Nephron (organoid): ENCODE measurements at regions not wholly inside any gene's neighbourhood (a gene's known extent, or its start where the extent isn't known, plus 50 kb on each side); places are given as distances from the start of the nearest gene placed in this dataset.
"Not testable (repeated sequence)": the region's sequence is repeated elsewhere in the genome, so short reads cannot be mapped to it uniquely, and the experiment has no call there.

Experiments used
- H3K27ac Mint-ChIP-seq, 3 experiments: 2 replicates each; pipeline ENCODE4 v1.8.0; 2020; ENCODE audit warnings: mixed read lengths in 3 of 3, mild to moderate bottlenecking in 2 of 3, moderate library complexity in 1 of 3
- H3K27me3 Mint-ChIP-seq: 2 replicates; pipeline ENCODE4 v1.8.0; 2021; ENCODE audit warnings: low read depth, mild to moderate bottlenecking, moderate library complexity, mixed read lengths
- H3K36me3 Mint-ChIP-seq: 2 replicates; pipeline ENCODE4 v1.8.0; 2020; ENCODE audit warnings: low read depth, mixed read lengths
- H3K4me1 Mint-ChIP-seq: 2 replicates; pipeline ENCODE4 v1.8.0; 2020; ENCODE audit warnings: mixed read lengths
- H3K4me3 Mint-ChIP-seq, 3 experiments: 2 replicates each; pipeline ENCODE4 v1.8.0; 2020; ENCODE audit warnings: mild to moderate bottlenecking in 3 of 3, mixed read lengths in 3 of 3, moderate library complexity in 2 of 3
- H3K9me3 Mint-ChIP-seq: 2 replicates; pipeline ENCODE4 v1.8.0; 2020; ENCODE audit warnings: mixed read lengths
- TF ChIP-seq, protein P1 (sequence below), 3 experiments: fragments of 200-600 bp; sonication (generic); IDR thresholded peaks; one replicate each; pipeline ENCODE4 v1.5.0; 2021; ENCODE audit warnings: antibody characterized with exemption in 3 of 3; ENCODE audit not compliant: unreplicated experiment in 3 of 3

DNA sequence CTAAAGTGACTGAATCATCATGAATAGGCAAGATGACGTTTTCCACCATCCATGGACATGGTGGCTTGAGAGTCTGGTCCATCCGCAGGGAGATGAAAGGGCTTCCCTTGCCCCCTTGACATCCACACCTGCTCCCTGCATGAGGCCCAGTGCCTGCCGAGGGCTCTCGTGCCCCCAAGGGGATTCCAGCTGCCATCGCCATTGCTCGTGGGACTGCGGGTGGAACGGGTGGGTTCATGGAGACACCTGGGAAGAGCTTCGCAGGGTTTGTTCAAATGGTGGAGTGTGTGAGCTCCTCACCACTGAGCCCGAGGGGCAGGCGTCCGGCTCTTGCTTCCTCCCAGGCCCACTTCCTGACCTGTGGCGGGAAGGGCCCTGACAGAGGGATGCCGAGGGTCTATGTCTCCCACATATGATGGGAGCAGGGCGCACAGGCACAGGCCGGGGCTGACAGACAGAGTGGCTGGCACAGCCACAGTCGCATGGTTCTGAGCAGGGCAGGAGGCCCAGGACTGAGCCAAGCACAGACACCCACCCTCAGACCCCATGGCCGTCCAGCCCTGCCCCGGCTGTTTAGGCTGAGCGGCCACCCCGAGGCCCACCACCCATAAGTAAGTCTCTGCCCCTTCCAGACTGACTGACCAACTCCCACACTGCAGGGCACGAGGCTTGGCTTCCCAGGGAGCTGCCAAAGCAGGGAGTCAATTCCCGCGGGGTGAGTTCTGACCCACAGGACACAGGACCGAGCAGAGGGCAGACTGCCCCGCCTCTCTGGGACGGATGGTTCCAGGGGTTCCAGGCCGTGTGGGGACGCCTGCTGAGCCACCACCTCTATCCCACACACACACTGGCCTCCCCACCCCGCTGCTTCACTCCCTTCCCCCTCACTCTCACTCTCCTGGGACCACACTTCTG lies 70.0 kb upstream of the PPP1R26 start:
- Mint-ChIP-seq H3K4me3 (no peak overlapping the region), H3K27ac (no peak overlapping the region), H3K4me1 (no peaks in the 10 kb centered on the region), H3K9me3 (no peaks in the 10 kb centered on the region), H3K27me3 (peaks cover 51% of the 10 kb centered on the region), H3K36me3 (no peaks in the 10 kb centered on the region)
- TF ChIP-seq, protein P1, sequence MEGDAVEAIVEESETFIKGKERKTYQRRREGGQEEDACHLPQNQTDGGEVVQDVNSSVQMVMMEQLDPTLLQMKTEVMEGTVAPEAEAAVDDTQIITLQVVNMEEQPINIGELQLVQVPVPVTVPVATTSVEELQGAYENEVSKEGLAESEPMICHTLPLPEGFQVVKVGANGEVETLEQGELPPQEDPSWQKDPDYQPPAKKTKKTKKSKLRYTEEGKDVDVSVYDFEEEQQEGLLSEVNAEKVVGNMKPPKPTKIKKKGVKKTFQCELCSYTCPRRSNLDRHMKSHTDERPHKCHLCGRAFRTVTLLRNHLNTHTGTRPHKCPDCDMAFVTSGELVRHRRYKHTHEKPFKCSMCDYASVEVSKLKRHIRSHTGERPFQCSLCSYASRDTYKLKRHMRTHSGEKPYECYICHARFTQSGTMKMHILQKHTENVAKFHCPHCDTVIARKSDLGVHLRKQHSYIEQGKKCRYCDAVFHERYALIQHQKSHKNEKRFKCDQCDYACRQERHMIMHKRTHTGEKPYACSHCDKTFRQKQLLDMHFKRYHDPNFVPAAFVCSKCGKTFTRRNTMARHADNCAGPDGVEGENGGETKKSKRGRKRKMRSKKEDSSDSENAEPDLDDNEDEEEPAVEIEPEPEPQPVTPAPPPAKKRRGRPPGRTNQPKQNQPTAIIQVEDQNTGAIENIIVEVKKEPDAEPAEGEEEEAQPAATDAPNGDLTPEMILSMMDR (IDR thresholded peaks at IDR 0.05; ENCODE audit: unreplicated experiment in 3 of 3), result no peak

DNA sequence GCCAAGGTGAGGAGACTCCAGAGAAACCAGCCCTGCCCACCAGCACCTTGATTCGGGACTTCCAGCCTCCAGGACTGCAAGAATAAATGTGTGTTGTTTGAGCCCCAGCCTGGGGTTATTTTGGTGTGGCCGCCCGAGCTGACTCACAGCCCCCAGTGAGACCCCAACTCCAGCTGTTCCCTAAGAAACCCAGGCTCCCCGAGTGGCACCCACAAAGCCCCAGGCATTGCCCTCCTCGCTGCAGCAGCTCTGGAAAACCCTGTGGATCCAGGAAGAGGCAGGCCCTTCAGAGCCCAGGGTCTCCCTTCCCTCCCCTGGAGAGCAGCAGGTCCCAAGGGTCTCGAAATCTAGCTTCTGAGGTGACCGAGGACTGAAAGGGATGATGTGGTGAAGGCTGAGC lies 69.2 kb upstream of the PPP1R26 start:
- no peaks in the 10 kb centered on the region for H3K4me1 Mint-ChIP-seq
- no peak overlapping the region for H3K27ac Mint-ChIP-seq
- H3K36me3 Mint-ChIP-seq, result no peaks in the 10 kb centered on the region
- TF ChIP-seq, protein P1 (IDR thresholded peaks at IDR 0.05; ENCODE audit: unreplicated experiment in 3 of 3), result no peak
- no peaks in the 10 kb centered on the region for H3K9me3 Mint-ChIP-seq
- peaks cover 49% of the 10 kb centered on the region for H3K27me3 Mint-ChIP-seq
- no peak overlapping the region for H3K4me3 Mint-ChIP-seq

DNA sequence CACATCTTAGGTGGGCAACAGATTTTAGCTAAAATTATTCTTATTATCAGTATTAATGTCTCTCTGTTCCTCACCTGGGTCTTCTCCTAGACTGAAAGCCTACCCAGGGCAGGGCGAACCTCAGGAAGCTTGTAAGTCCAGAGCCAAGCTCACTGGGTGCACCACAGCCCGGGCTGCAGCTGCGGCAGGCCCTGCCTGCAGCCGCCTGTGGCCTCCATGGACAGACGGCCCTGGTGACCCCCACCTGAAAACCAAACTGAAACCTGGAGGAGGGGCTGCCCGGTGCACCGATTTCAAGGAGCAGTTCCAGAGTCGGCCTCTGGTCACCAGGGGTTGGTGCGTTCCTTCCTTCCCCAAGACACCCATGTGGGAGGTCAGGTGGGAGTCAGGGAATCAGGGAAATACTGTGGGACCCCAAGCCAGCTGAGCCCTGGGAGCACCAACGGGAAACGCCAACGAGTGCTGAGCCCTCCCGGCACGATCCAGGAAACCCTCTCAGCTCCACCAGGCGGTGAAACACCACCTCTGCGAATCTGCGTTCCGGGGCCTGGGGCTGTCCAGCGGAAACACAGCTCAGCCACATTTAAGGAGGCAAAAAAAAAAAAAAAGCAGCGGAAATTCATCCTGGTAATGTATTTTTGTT lies 68.6 kb upstream of the PPP1R26 start:
- Mint-ChIP-seq H3K27ac (no peak overlapping the region), H3K27me3 (peaks cover 49% of the 10 kb centered on the region), H3K36me3 (no peaks in the 10 kb centered on the region), H3K4me1 (no peaks in the 10 kb centered on the region), H3K9me3 (no peaks in the 10 kb centered on the region), H3K4me3 (no peak overlapping the region)
- TF ChIP-seq, protein P1 (IDR thresholded peaks at IDR 0.05; ENCODE audit: unreplicated experiment in 3 of 3), result no peak

DNA sequence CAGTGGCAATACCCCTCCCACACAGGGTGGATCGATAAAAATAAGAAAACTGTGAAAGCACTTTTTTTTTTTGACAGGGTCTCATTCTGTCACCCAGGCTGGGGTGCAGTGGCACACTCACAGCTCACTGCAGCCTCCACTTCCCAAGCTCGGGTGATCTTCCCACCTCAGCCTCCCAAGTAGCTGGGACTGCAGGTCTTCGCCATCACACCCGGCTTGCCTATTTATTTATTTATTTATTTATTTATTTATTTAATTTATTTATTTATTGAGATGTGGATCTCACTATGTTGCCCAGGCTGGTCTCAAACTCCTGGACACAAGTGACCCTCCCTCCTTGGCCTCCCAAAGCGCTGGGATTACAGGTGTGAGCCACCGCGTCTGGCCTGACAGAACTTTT lies 68.0 kb upstream of the PPP1R26 start:
- H3K36me3 Mint-ChIP-seq, H3K4me3 Mint-ChIP-seq, H3K9me3 Mint-ChIP-seq, H3K27ac Mint-ChIP-seq, H3K4me1 Mint-ChIP-seq: not testable (repeated sequence)
- peaks cover 49% of the 10 kb centered on the region for H3K27me3 Mint-ChIP-seq

DNA sequence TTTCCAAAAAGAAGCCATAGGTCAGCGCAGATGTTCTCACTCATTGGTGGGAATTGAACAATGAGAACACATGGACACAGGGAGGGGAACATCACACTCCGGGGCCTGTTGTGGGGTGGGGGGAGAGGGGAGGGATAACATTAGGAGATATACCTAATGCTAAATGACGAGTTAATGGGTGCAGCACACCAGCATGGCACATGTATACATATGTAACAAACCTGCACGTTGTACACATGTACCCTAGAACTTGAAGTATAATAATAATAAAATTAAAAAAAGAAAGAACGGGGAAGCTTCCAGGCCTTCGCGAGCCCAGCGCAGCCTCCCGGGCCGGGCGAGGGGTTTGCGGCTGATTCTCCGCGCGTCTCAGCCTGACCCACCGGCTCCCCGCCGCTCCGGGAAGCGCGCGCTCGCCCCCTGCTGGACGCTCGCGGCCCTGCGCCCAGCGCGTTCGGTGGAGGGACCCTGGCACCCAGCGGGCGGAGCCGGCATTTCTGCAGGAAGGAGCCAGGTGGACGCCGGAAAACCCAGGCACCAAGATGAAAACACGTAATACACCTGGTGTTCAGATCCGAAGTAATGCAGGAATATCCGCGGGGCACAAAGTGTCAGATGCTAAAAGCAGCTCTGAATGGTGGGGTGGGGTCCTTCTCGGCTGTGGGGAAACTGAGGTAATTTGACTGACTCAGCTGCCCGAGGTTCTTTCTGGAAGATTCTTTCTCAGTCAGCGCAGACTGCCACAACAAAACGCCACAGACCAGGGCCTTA lies 67.1 kb upstream of the PPP1R26 start:
- H3K4me1 Mint-ChIP-seq, H3K36me3 Mint-ChIP-seq, H3K9me3 Mint-ChIP-seq, H3K4me3 Mint-ChIP-seq, H3K27ac Mint-ChIP-seq: not testable (repeated sequence)
- peaks cover 45% of the 10 kb centered on the region for H3K27me3 Mint-ChIP-seq
- TF ChIP-seq, protein P1 (IDR thresholded peaks at IDR 0.05; ENCODE audit: unreplicated experiment in 3 of 3), result peak; percentile 100

DNA sequence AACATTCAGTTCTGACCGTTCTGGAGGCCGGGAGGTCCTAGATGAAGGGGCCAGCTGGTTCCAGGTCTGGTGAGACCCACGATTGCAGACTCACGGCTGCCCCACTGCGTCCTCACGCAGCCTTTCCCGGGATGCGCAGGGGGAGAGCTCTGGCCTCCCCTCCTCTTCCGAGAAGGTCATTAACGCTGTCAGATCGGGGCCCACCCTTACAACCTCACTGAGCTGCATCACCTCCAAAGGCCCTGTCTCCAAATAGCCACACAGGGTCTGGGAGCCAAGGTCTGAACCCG lies 66.6 kb upstream of the PPP1R26 start:
- no peak overlapping the region for H3K4me3 Mint-ChIP-seq
- H3K9me3 Mint-ChIP-seq, result no peaks in the 10 kb centered on the region
- no peaks in the 10 kb centered on the region for H3K4me1 Mint-ChIP-seq
- no peak overlapping the region for H3K27ac Mint-ChIP-seq
- peaks cover 42% of the 10 kb centered on the region for H3K27me3 Mint-ChIP-seq
- TF ChIP-seq, protein P1 (IDR thresholded peaks at IDR 0.05; ENCODE audit: unreplicated experiment in 3 of 3), result no peak
- H3K36me3 Mint-ChIP-seq, result no peaks in the 10 kb centered on the region
